OCI-LY1 (cell line): ENCODE measurements at regions not wholly inside any gene's neighbourhood (a gene's known extent, or its start where the extent isn't known, plus 50 kb on each side); places are given as distances from the start of the nearest gene placed in this dataset.

Experiments used
- H2AFZ ChIP-seq: fragments of 200-600 bp; sonication (generic), shearing (Covaris generic); 2 replicates; pipeline ENCODE4 v1.6.0; 2014; ENCODE audit warnings: antibody characterized with exemption, mild to moderate bottlenecking, low read length
- H3F3A ChIP-seq: fragments of 200-600 bp; sonication (generic), shearing (Covaris generic); 2 replicates; pipeline ENCODE4 v1.6.0; 2014; ENCODE audit warnings: mild to moderate bottlenecking, antibody characterized with exemption, low read length, moderate library complexity; ENCODE audit not compliant: insufficient read depth
- H3K27ac ChIP-seq: fragments of 200-600 bp; sonication (generic); 2 replicates; pipeline ENCODE4 v1.5.1; 2014; ENCODE audit warnings: low read length, mixed run types, mild to moderate bottlenecking, low read depth; ENCODE audit not compliant: poor library complexity, severe bottlenecking
- H3K27me3 ChIP-seq: fragments of 200-600 bp; sonication (generic); 2 replicates; pipeline ENCODE4 v1.6.0; 2014; ENCODE audit warnings: antibody characterized with exemption, mild to moderate bottlenecking, low read length, moderate library complexity; ENCODE audit not compliant: insufficient read depth
- H3K36me3 ChIP-seq: fragments of 200-600 bp; sonication (generic); 2 replicates; pipeline ENCODE4 v1.6.1; 2014; ENCODE audit warnings: mild to moderate bottlenecking, antibody characterized with exemption, low read length, moderate library complexity, mixed read lengths; ENCODE audit not compliant: insufficient read depth
- H3K4me1 ChIP-seq: fragments of 200-600 bp; sonication (generic); 2 replicates; pipeline ENCODE4 v1.5.1; 2014; ENCODE audit warnings: mild to moderate bottlenecking, low read length, moderate library complexity; ENCODE audit not compliant: insufficient read depth, severe bottlenecking
- H3K4me2 ChIP-seq: fragments of 200-600 bp; sonication (generic), shearing (Covaris generic); 2 replicates; pipeline ENCODE4 v1.6.1; 2014; ENCODE audit warnings: low read length
- H3K4me3 ChIP-seq: fragments of 200-600 bp; sonication (generic); 2 replicates; pipeline ENCODE4 v1.5.1; 2014; ENCODE audit warnings: low read length, low read depth, mild to moderate bottlenecking, mixed read lengths; ENCODE audit not compliant: poor library complexity, severe bottlenecking
- H3K79me2 ChIP-seq: fragments of 200-600 bp; shearing (Covaris generic); 2 replicates; pipeline ENCODE4 v1.6.1; 2016; ENCODE audit warnings: mixed run types, low read length, mixed read lengths; ENCODE audit not compliant: insufficient read depth
- H3K9ac ChIP-seq: fragments of 200-600 bp; sonication (generic), shearing (Covaris generic); 2 replicates; pipeline ENCODE4 v1.6.1; 2014; ENCODE audit warnings: mild to moderate bottlenecking, low read length, mixed read lengths
- H3K9me2 ChIP-seq: fragments of 200-600 bp; sonication (generic), shearing (Covaris generic); 2 replicates; pipeline ENCODE4 v1.6.1; 2014; ENCODE audit warnings: low read depth, mild to moderate bottlenecking, low read length, mixed read lengths
- H3K9me3 ChIP-seq: fragments of 200-600 bp; shearing (Covaris generic); 2 replicates; pipeline ENCODE4 v1.6.1; 2014; ENCODE audit warnings: low read length, mixed read lengths
- H4K20me1 ChIP-seq: fragments of 200-600 bp; sonication (generic), shearing (Covaris generic); 2 replicates; pipeline ENCODE4 v1.6.0; 2016; ENCODE audit warnings: mild to moderate bottlenecking, low read length; ENCODE audit not compliant: insufficient read depth
- EZH2 ChIP-seq: fragments of 200-600 bp; sonication (generic), shearing (Covaris generic); IDR thresholded peaks from 2 replicates; pipeline ENCODE4 v1.8.0; 2017; ENCODE audit warnings: borderline replicate concordance, mixed run types, mild to moderate bottlenecking, antibody characterized with exemption, low read length, moderate library complexity, mixed read lengths
- TF ChIP-seq, protein P1 (sequence below): fragments of 200-600 bp; sonication (generic), shearing (Covaris generic); IDR thresholded peaks from 2 replicates; pipeline ENCODE4 v1.5.1; 2017; ENCODE audit warnings: mild to moderate bottlenecking, antibody characterized with exemption, low read length, moderate library complexity, mixed read lengths

GRCh38 chr1:58246549-58246948 is 300.0 kb downstream of the OMA1 start:
- Histone ChIP-seq H3K36me3 (no peaks in the 10 kb centered on the region), H3K9ac (no peak overlapping the region), H3K4me2 (no peak overlapping the region), H3K4me3 (no peak overlapping the region), H2AFZ (no peak overlapping the region), H3K79me2 (no peaks in the 10 kb centered on the region), H3K9me2 (no peaks in the 10 kb centered on the region), H3F3A (no peaks in the 10 kb centered on the region), H4K20me1 (no peaks in the 10 kb centered on the region), H3K9me3 (no peaks in the 10 kb centered on the region), H3K27ac (no peak overlapping the region), H3K4me1 (no peaks in the 10 kb centered on the region), H3K27me3 (0 out of 2 replicates have a peak, but pooled peaks cover 4% of the 10 kb centered on the region)
- TF ChIP-seq EZH2: no peak
- TF ChIP-seq, protein P1, sequence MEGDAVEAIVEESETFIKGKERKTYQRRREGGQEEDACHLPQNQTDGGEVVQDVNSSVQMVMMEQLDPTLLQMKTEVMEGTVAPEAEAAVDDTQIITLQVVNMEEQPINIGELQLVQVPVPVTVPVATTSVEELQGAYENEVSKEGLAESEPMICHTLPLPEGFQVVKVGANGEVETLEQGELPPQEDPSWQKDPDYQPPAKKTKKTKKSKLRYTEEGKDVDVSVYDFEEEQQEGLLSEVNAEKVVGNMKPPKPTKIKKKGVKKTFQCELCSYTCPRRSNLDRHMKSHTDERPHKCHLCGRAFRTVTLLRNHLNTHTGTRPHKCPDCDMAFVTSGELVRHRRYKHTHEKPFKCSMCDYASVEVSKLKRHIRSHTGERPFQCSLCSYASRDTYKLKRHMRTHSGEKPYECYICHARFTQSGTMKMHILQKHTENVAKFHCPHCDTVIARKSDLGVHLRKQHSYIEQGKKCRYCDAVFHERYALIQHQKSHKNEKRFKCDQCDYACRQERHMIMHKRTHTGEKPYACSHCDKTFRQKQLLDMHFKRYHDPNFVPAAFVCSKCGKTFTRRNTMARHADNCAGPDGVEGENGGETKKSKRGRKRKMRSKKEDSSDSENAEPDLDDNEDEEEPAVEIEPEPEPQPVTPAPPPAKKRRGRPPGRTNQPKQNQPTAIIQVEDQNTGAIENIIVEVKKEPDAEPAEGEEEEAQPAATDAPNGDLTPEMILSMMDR: no peak

DNA sequence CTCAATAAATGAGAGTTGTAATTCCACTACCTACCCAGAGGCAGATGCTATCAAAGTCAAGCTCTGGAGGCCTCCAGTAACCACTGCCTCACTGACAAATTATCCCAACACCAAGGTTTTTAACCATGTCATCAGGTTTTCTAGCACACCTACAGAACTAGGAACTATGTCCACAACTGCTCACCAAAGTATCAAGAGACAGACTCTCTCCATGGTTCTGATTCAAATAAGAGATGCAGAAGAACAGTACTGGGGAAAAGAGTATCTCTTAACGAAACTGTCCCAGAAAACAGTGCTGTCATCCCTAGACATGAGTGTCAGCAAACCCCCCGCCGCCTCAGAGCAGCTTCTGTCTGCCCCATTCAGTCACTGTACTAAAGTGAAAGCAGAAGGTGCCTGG is 301.7 kb downstream of the OMA1 start:
- H3K27me3 ChIP-seq: 0 out of 2 replicates have a peak, but pooled peaks cover 4% of the 10 kb centered on the region
- H3K9me3 ChIP-seq: no peaks in the 10 kb centered on the region
- H3K27ac ChIP-seq: no peak overlapping the region
- no peaks in the 10 kb centered on the region for H3K36me3 ChIP-seq
- no peaks in the 10 kb centered on the region for H3K4me1 ChIP-seq
- no peak overlapping the region for H3K4me3 ChIP-seq
- no peak for TF ChIP-seq EZH2
- TF ChIP-seq, protein P1: no peak
- no peaks in the 10 kb centered on the region for H4K20me1 ChIP-seq
- H3K9me2 ChIP-seq: no peaks in the 10 kb centered on the region
- no peak overlapping the region for H3K4me2 ChIP-seq
- no peaks in the 10 kb centered on the region for H3K79me2 ChIP-seq
- H2AFZ ChIP-seq: no peak overlapping the region
- H3K9ac ChIP-seq: no peak overlapping the region
- no peaks in the 10 kb centered on the region for H3F3A ChIP-seq

DNA sequence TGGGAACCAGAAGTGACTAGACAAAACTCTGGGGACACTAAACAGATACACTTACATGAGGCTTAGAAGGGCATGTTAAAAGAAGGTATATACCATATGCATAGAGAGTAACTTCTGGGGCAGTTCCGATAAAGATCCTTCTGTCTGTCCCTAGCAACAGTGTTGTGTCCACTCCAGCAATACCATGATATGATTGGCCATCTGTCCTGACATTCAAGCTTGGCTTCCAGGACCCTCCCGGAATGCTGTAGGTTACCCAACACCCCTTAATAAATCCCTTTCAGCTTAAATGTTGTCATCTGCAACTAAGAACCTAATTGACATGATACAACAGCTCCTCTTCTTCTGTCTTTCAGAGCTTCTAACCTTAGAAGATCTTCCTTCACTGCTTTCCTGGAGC is 307.7 kb downstream of the OMA1 start:
- Histone ChIP-seq H3K9ac (no peak overlapping the region), H3K36me3 (no peaks in the 10 kb centered on the region), H3K27ac (no peak overlapping the region), H4K20me1 (no peaks in the 10 kb centered on the region), H3F3A (no peaks in the 10 kb centered on the region), H2AFZ (no peak overlapping the region), H3K4me2 (no peak overlapping the region), H3K9me2 (no peaks in the 10 kb centered on the region), H3K4me3 (no peak overlapping the region), H3K9me3 (no peaks in the 10 kb centered on the region), H3K79me2 (no peaks in the 10 kb centered on the region), H3K4me1 (no peaks in the 10 kb centered on the region), H3K27me3 (no peaks in the 10 kb centered on the region)
- TF ChIP-seq, protein P1: no peak
- no peak for TF ChIP-seq EZH2
